Smooth muscle cell (in vitro differentiated cells): ENCODE measurements at regions not wholly inside any gene's neighbourhood (a gene's known extent, or its start where the extent isn't known, plus 50 kb on each side); places are given as distances from the start of the nearest gene placed in this dataset.

Source experiments
- DNase-seq: peaks from one replicate; lab custom pipeline; 2025; ENCODE audit not compliant: unreplicated experiment; lab: John Stamatoyannopoulos, UW
- H2AFZ ChIP-seq: fragments of 200-600 bp; sonication (generic); 2 replicates; pipeline ENCODE4 v1.6.0; 2016; ENCODE audit warnings: antibody characterized with exemption, low read depth, mild to moderate bottlenecking
- H3F3A ChIP-seq: fragments of 200-600 bp; sonication (generic); 2 replicates; pipeline ENCODE4 v1.6.0; 2017; ENCODE audit warnings: antibody characterized with exemption, low read depth
- H3K27ac ChIP-seq: fragments of 200-600 bp; sonication (generic); 2 replicates; pipeline ENCODE4 v1.5.1; 2016; ENCODE audit warnings: low read depth, mild to moderate bottlenecking
- H3K27me3 ChIP-seq: fragments of 200-600 bp; sonication (generic); 2 replicates; pipeline ENCODE4 v1.6.1; 2016; ENCODE audit warnings: low read depth, mild to moderate bottlenecking
- H3K36me3 ChIP-seq: fragments of 200-600 bp; sonication (generic); 2 replicates; pipeline ENCODE4 v1.5.1; 2016; ENCODE audit warnings: low read depth
- H3K4me1 ChIP-seq: fragments of 200-600 bp; sonication (generic); 2 replicates; pipeline ENCODE4 v1.5.1; 2016; ENCODE audit warnings: low read depth
- H3K4me2 ChIP-seq: fragments of 200-600 bp; sonication (generic); 2 replicates; pipeline ENCODE4 v1.6.0; 2016; ENCODE audit warnings: mild to moderate bottlenecking
- H3K4me3 ChIP-seq: fragments of 200-600 bp; sonication (generic); 2 replicates; pipeline ENCODE4 v1.5.1; 2016; ENCODE audit warnings: mild to moderate bottlenecking
- H3K79me2 ChIP-seq: fragments of 200-600 bp; sonication (generic); 2 replicates; pipeline ENCODE4 v1.6.0; 2016; ENCODE audit warnings: low read depth, mild to moderate bottlenecking
- H3K9ac ChIP-seq: fragments of 200-600 bp; sonication (generic); 2 replicates; pipeline ENCODE4 v1.6.0; 2016; ENCODE audit warnings: low read depth
- H3K9me3 ChIP-seq: fragments of 200-600 bp; sonication (generic); replicated peaks from 2 replicates; pipeline ENCODE4 v1.5.1; 2016; ENCODE audit warnings: low read depth
- H4K20me1 ChIP-seq: fragments of 200-600 bp; sonication (generic); 2 replicates; pipeline ENCODE4 v1.6.0; 2016; ENCODE audit warnings: low read depth
- CTCF ChIP-seq: fragments of 200-600 bp; sonication (generic); IDR thresholded peaks from 2 replicates; pipeline ENCODE4 v1.5.1; 2017; ENCODE audit warnings: borderline replicate concordance, mild to moderate bottlenecking, antibody characterized with exemption; ENCODE audit not compliant: insufficient read depth, poor library complexity, severe bottlenecking
- WGBS: methylation state at CpG from one replicate; pipeline ENCODE4 v1.1.7; 2016; ENCODE audit warnings: low lambda C conversion rate; 5-methylcytosine and 5-hydroxymethylcytosine counted together

DNA sequence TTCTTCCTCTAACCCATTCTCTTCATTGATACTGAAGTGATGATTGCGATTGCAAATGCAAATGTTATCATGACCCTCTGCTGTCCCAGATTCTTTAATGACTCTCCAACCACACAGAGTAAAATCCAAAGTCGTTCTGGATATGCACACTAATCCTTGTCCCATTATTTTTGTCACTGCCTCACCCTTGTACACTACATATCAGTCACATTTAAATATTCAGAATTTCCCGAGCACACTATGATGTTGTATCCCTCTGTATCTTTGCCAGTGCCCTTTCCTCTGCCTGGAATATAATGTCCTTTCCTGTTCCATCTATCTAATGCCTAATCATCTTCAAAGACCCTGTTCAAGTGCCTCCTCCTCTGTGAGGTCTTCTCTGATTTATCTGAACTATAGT is 55.4 kb upstream of the MMP13 start:
- H3K36me3 ChIP-seq = no peaks in the 10 kb centered on the region
- H3K9ac ChIP-seq = no peak overlapping the region
- no peaks in the 10 kb centered on the region for H3K27me3 ChIP-seq
- no peaks in the 10 kb centered on the region for H4K20me1 ChIP-seq
- H2AFZ ChIP-seq = no peak overlapping the region
- DNase-seq = no peak
- no peak overlapping the region for H3K4me2 ChIP-seq
- H3K79me2 ChIP-seq = no peaks in the 10 kb centered on the region
- TF ChIP-seq CTCF = no peak
- no peaks in the 10 kb centered on the region for H3K4me1 ChIP-seq
- no peaks in the 10 kb centered on the region for H3F3A ChIP-seq
- no peak overlapping the region for H3K27ac ChIP-seq
- H3K4me3 ChIP-seq = no peak overlapping the region
- 79% methylated on average over 3 of the region's 3 CpGs for WGBS
- no peaks in the 10 kb centered on the region for H3K9me3 ChIP-seq

DNA sequence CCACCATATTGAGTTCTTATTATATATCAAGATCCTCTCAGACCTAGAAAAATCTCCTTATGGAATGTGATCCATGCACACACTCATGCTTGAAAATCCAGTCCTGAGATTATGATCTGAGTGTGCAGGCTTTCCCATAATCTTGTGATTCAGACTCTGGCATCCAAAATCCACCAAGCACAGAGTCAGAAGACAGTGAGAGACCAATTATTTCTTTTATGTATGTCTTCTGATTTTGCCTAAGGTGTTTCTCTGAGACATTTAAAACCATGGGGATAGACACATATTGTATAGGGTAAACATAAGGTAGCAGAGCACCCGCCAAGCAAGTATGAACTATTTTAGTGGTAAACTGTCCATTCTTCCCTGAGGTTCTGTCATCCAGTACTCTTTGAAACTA is 52.0 kb upstream of the MMP13 start:
- no peak for DNase-seq
- WGBS = 47% methylated on average over 1 of the region's 1 CpG

More for the DNA sequence above, 52.0 kb upstream of the MMP13 start:
- peak overlapping the region; percentile 64 for H3K27ac ChIP-seq
- TF ChIP-seq CTCF = no peak
- H3K9ac ChIP-seq = peak overlapping the region; percentile 6
- H4K20me1 ChIP-seq = no peaks in the 10 kb centered on the region
- no peak overlapping the region for H3K4me2 ChIP-seq
- H3K27me3 ChIP-seq = no peaks in the 10 kb centered on the region
- H3K9me3 ChIP-seq = no peaks in the 10 kb centered on the region
- H3F3A ChIP-seq = no peaks in the 10 kb centered on the region
- H3K79me2 ChIP-seq = no peaks in the 10 kb centered on the region
- no peak overlapping the region for H2AFZ ChIP-seq
- no peak overlapping the region for H3K4me3 ChIP-seq
- H3K4me1 ChIP-seq = no peaks in the 10 kb centered on the region
- no peaks in the 10 kb centered on the region for H3K36me3 ChIP-seq
